Panc1 (cell line): ENCODE measurements at regions not wholly inside any gene's neighbourhood (a gene's known extent, or its start where the extent isn't known, plus 50 kb on each side); places are given as distances from the start of the nearest gene placed in this dataset.

ENCODE experiments used
- CTCF ChIP-seq: fragments of 450-650 bp; IDR thresholded peaks from 2 replicates; pipeline ENCODE4 v1.5.1; 2017; ENCODE audit warnings: mild to moderate bottlenecking
- POLR2AphosphoS5 ChIP-seq: IDR thresholded peaks from 2 replicates; pipeline ENCODE4 v1.6.1; 2012; ENCODE audit warnings: mild to moderate bottlenecking, low read depth, low read length, moderate library complexity

- TF ChIP-seq CTCF (no peak), POLR2AphosphoS5 (no peak)
Measured at GRCh38 chr18:77461062-77461688, 211.5 kb downstream of the GALR1 start.
